PC-9 (cell line): ENCODE measurements at regions not wholly inside any gene's neighbourhood (a gene's known extent, or its start where the extent isn't known, plus 50 kb on each side); places are given as distances from the start of the nearest gene placed in this dataset.

Source experiments
- CTCF ChIP-seq: fragments of 200-600 bp; sonication (generic); conservative IDR thresholded peaks from 2 replicates; pipeline ENCODE4 v1.6.1; 2017; ENCODE audit warnings: mixed run types, antibody characterized with exemption, mild to moderate bottlenecking, moderate library complexity
- EZH2 ChIP-seq: fragments of 200-600 bp; sonication (generic); IDR thresholded peaks from 2 replicates; pipeline ENCODE4 v1.8.0; 2017; ENCODE audit warnings: antibody characterized with exemption, low read depth

GRCh38 chr18:30622635-30623034 lies 419.9 kb downstream of the DSC3 start:
- TF ChIP-seq CTCF (no peak), EZH2 (no peak)
